Activated B cell treated with CpG ODN at 0.5 μM for 24 hours (primary cell): ENCODE measurements at regions not wholly inside any gene's neighbourhood (a gene's known extent, or its start where the extent isn't known, plus 50 kb on each side); places are given as distances from the start of the nearest gene placed in this dataset.

Experiments used
- ATAC-seq: fragments of 200-7000 bp; cut with Tn5 transposase; one replicate; pipeline ENCODE4 v1.10.0; 2021; ENCODE audit warnings: low read depth, mild to moderate bottlenecking, moderate library complexity
- CTCF ChIA-PET: fragments of 350-600 bp; sonication (Branson Sonifier 250); formaldehyde crosslinking; loops from one replicate; lab custom pipeline; 2021; ENCODE audit warnings: antibody characterized with exemption; lab: Charles Lee
- POLR2A ChIA-PET: fragments of 350-600 bp; sonication (Branson Sonifier 250); formaldehyde crosslinking; loops from one replicate; lab custom pipeline; 2021; ENCODE audit warnings: antibody characterized with exemption; lab: Charles Lee
- DNase-seq: peaks from one replicate; pipeline ENCODE4 v3.0.0; 2022
- H3K27ac Mint-ChIP-seq: one replicate; pipeline ENCODE4 v1.8.0; 2020; ENCODE audit warnings: mixed read lengths
- H3K27me3 Mint-ChIP-seq: one replicate; pipeline ENCODE4 v1.8.0; 2021; ENCODE audit warnings: mixed read lengths
- H3K36me3 Mint-ChIP-seq: one replicate; pipeline ENCODE4 v1.8.0; 2021; ENCODE audit warnings: low read depth, mixed read lengths
- H3K4me1 Mint-ChIP-seq: one replicate; pipeline ENCODE4 v1.8.0; 2021; ENCODE audit warnings: mixed read lengths
- H3K4me3 Mint-ChIP-seq: one replicate; pipeline ENCODE4 v1.8.0; 2020; ENCODE audit warnings: mild to moderate bottlenecking, mixed read lengths
- H3K9me3 Mint-ChIP-seq: one replicate; pipeline ENCODE4 v1.8.0; 2020; ENCODE audit warnings: mixed read lengths
- CTCF ChIP-seq: fragments of 200-600 bp; IDR thresholded peaks from one replicate; pipeline ENCODE4 v1.8.0; 2022; ENCODE audit warnings: antibody characterized with exemption, mild to moderate bottlenecking
- intact Hi-C: fragments of 100-400 bp; cut with micrococcal nuclease; formaldehyde crosslinking; loops from one replicate; pipeline ENCODE4 v1.15.1; 2024

DNA sequence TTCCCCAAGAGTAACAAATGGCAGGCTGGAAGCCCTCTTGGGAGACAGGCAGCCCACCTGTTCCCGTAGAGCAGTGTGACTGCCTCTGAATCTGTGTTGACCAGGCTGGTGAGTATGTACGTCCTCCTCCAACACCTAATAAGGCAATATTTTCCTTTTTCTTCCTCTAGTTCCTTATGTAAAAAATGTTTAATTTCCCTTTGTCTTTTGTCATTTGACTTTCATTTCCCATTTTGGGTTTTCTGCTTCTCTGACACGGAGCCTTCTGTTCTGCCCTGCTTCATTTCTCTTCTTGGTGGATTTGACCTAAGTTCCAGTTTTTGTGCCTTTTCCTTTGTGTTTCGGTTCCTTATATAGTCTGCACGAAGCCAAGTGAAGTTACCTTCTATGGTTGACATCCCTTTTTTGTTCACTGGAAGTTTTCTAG lies 65.8 kb upstream of the ATF3 start:
- H3K27me3 Mint-ChIP-seq: no peaks in the 10 kb centered on the region
- ATAC-seq (peak; percentile 89), DNase-seq (no peak)
- H3K9me3 Mint-ChIP-seq: no peaks in the 10 kb centered on the region
- POLR2A ChIA-PET: no interaction called here
- intact Hi-C loops: loop anchor here (2.0 kb wide), 1 partner anchor 16 kb away; no protein-coding TSS in a partner anchor
- no peaks in the 10 kb centered on the region for H3K36me3 Mint-ChIP-seq
- H3K27ac Mint-ChIP-seq: peak overlapping the region; percentile 15
- no peak for TF ChIP-seq CTCF
- CTCF ChIA-PET: no interaction called here
- H3K4me1 Mint-ChIP-seq: peaks cover 18% of the 10 kb centered on the region
- peak overlapping the region; percentile 8 for H3K4me3 Mint-ChIP-seq

DNA sequence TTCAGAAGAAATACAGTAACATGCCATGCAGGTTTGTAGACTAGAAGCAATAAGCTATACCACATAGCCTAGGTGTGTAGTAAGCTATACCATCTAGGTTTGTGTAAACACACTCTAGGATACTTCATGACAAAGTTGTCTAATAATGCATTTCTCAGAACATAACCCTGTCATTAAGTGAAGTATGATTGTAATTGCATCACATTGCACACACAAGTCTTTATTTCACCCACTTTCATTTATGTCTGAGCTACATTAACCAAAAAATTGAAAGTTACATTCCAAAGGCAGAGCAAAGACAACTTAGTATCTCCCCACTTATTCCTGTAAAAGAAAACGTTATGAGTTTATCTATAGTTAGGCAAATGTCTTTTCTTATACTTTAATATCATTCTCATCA lies 64.5 kb upstream of the ATF3 start:
- Mint-ChIP-seq H3K36me3 (no peaks in the 10 kb centered on the region), H3K27ac (no peak overlapping the region), H3K4me3 (no peak overlapping the region), H3K4me1 (peaks cover 18% of the 10 kb centered on the region), H3K9me3 (no peaks in the 10 kb centered on the region), H3K27me3 (no peaks in the 10 kb centered on the region)
- CTCF ChIA-PET: no interaction called here
- POLR2A ChIA-PET: interaction anchor here (0.7 kb wide), 1 partner anchor 15 kb away, joined by 3 read pairs; no protein-coding TSS in a partner anchor
- intact Hi-C loops: no loop called here
- no peak for TF ChIP-seq CTCF
- DNase-seq: no peak
- no peak for ATAC-seq

DNA sequence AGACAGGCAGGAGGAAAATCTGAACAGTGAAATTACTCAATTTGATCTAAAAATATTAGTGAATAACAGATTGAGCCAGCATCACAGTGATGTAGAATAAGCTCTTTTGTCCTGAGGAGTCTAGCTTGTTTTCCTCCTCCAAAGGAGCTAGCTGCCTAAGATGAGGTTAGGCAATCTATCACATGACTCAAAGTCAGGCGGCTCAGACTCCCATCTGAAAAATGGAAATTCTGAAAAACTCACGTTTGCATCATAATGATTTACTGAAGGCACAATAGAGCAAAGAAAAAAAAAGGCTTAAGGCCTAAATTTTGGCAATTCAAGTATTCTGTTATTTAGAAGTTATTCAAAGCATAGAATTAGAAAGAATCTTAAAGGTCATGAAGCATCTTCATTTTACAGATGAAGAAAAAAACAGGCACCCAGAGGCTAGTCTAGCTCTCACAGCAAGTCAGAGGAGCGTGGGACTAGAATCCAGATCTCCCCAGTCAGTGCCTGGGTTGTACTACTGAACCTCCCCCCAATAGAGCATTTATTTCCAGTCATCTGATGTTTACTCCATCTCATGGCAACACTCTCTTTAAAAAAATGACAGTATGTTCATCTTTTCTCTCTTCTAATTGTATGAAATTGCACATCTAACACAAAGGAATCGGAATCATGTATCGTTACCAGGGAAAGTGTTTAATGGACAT lies 62.5 kb upstream of the ATF3 start:
- CTCF ChIA-PET: no interaction called here
- intact Hi-C loops: no loop called here
- no peak for TF ChIP-seq CTCF
- H3K9me3 Mint-ChIP-seq: no peaks in the 10 kb centered on the region
- no peaks in the 10 kb centered on the region for H3K36me3 Mint-ChIP-seq
- peaks cover 16% of the 10 kb centered on the region for H3K4me1 Mint-ChIP-seq
- H3K27me3 Mint-ChIP-seq: peaks cover 2% of the 10 kb centered on the region
- H3K4me3 Mint-ChIP-seq: no peak overlapping the region
- POLR2A ChIA-PET: interaction anchor here (0.6 to 0.7 kb wide), 2 partner anchors 62 to 68 kb away, joined by 3 to 7 read pairs; partner anchors contain the start of gene ATF3
- no peak for DNase-seq
- no peak for ATAC-seq
- no peak overlapping the region for H3K27ac Mint-ChIP-seq

DNA sequence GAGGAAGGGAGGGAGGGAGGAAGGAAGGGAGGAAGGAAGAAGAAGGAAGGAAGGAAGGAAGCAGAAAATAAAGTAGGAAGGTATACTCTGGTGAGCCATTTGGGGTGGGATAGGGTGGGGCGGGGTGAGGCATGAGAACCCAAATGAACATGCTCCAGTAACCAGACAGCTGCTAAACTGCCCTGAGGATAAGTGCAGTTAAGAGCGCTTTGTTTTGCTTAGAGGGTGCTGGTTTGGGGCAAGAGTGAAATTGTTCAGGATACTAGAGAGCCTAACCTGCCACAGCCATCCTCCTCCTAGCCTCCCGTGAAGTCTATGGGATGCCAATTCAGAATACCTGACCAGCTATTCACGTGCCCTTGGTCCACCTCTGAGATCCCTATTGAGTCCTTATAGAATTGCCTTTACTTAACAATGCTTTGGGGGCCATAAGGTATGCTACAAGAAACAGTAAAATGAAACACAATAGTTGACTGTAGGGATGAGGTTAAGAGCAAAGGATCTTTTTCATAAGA lies 59.0 kb upstream of the ATF3 start:
- no peak for DNase-seq
- no peak for TF ChIP-seq CTCF
- peaks cover 10% of the 10 kb centered on the region for H3K27me3 Mint-ChIP-seq
- ATAC-seq: no peak
- POLR2A ChIA-PET: interaction anchor here (4.1 kb wide), 1 partner anchor 9 kb away, joined by 17 read pairs; no protein-coding TSS in a partner anchor
- H3K36me3 Mint-ChIP-seq: no peaks in the 10 kb centered on the region
- CTCF ChIA-PET: interaction anchor here (0.7 kb wide), 1 partner anchor 1789 kb away, joined by 3 read pairs; no protein-coding TSS in a partner anchor
- intact Hi-C loops: no loop called here
- no peak overlapping the region for H3K27ac Mint-ChIP-seq
- H3K9me3 Mint-ChIP-seq: no peaks in the 10 kb centered on the region
- H3K4me3 Mint-ChIP-seq: no peak overlapping the region
- no peaks in the 10 kb centered on the region for H3K4me1 Mint-ChIP-seq

DNA sequence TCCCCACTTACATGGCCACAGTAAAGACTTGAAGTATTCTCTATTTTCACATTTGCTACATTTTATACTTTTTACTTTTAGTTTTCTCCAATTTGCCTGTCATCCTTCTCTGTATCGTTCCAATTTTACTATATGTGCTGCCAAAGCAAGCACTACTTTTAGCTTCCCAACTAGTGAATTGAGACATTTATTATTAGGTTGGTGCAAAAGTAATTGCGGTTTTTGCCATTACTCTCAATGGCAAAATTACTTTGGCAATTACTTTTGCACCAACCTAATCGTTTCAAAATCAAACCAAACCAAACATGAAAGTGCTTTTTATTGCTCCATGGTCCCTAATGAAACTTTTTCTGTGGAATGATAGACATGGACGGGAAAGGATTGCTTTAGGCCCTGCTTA lies 56.6 kb upstream of the ATF3 start:
- no peaks in the 10 kb centered on the region for H3K9me3 Mint-ChIP-seq
- no peak for TF ChIP-seq CTCF
- H3K27ac Mint-ChIP-seq: no peak overlapping the region
- CTCF ChIA-PET: no interaction called here
- no peak overlapping the region for H3K4me3 Mint-ChIP-seq
- DNase-seq: no peak
- POLR2A ChIA-PET: interaction anchor here (0.6 kb wide), 1 partner anchor 37 kb away, joined by 5 read pairs; no protein-coding TSS in a partner anchor
- H3K27me3 Mint-ChIP-seq: peaks cover 10% of the 10 kb centered on the region
- no peaks in the 10 kb centered on the region for H3K36me3 Mint-ChIP-seq
- ATAC-seq: no peak
- H3K4me1 Mint-ChIP-seq: no peaks in the 10 kb centered on the region
- intact Hi-C loops: no loop called here
